ENCODE measurements at regions not wholly inside any gene's neighbourhood (a gene's known extent, or its start where the extent isn't known, plus 50 kb on each side); places are given as distances from the start of the nearest gene placed in this dataset.
"Not testable (repeated sequence)": the region's sequence is repeated elsewhere in the genome, so short reads cannot be mapped to it uniquely, and the experiment has no call there.

DNA sequence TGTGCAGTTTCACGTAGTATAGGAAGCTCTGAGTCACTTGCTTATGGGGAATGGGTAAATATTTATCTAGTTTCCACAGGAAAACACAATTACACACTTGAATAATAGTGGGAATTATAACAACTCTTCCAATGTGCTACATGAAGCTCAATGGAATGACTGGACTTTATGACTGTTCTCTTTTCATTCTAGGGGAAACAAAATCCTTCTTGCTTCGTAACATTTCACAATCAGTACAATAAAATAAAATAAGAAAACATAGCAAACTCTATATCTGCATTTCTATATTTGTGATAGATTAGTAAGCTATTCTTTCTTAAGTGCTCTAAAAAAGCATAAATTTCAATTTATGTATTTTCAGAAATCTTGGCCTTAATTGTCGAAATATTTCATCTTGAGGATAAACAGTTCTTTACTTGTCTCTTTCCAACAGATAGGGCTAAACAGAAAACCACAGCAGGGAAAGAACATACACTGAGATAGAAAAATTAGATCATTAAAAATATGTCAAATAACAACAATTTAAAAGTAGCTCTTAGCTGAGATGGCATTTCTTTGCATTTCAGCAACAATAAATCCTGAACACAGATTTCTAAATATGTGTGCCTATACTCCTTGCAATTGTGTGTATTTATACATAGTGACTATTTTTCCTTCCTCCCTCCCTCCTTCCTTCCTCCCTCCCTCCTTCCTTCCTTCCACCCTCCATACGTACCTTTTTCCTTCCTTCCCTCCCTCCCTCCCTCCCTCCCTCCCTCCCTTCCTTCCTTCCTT, 395.5 kb upstream of the KCNMB2 start:
- peaks cover 6% of the 10 kb centered on the region for H3K9me3 Mint-ChIP-seq
- TF ChIP-seq, protein P1, sequence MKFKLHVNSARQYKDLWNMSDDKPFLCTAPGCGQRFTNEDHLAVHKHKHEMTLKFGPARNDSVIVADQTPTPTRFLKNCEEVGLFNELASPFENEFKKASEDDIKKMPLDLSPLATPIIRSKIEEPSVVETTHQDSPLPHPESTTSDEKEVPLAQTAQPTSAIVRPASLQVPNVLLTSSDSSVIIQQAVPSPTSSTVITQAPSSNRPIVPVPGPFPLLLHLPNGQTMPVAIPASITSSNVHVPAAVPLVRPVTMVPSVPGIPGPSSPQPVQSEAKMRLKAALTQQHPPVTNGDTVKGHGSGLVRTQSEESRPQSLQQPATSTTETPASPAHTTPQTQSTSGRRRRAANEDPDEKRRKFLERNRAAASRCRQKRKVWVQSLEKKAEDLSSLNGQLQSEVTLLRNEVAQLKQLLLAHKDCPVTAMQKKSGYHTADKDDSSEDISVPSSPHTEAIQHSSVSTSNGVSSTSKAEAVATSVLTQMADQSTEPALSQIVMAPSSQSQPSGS (CRISPR knock-in tag; IDR thresholded peaks at IDR 0.05; ENCODE audit: borderline replicate concordance, low read depth), result no peak
- TF ChIP-seq, protein P2, sequence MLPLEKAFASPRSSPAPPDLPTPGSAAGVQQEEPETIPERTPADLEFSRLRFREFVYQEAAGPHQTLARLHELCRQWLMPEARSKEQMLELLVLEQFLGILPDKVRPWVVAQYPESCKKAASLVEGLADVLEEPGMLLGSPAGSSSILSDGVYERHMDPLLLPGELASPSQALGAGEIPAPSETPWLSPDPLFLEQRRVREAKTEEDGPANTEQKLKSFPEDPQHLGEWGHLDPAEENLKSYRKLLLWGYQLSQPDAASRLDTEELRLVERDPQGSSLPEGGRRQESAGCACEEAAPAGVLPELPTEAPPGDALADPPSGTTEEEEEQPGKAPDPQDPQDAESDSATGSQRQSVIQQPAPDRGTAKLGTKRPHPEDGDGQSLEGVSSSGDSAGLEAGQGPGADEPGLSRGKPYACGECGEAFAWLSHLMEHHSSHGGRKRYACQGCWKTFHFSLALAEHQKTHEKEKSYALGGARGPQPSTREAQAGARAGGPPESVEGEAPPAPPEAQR (CRISPR knock-in tag; IDR thresholded peaks at IDR 0.05), result no peak
- no peak for TF ChIP-seq CBFB (CRISPR knock-in tag; IDR thresholded peaks at IDR 0.05; ENCODE audit: low read depth)
- TF ChIP-seq, protein P3, sequence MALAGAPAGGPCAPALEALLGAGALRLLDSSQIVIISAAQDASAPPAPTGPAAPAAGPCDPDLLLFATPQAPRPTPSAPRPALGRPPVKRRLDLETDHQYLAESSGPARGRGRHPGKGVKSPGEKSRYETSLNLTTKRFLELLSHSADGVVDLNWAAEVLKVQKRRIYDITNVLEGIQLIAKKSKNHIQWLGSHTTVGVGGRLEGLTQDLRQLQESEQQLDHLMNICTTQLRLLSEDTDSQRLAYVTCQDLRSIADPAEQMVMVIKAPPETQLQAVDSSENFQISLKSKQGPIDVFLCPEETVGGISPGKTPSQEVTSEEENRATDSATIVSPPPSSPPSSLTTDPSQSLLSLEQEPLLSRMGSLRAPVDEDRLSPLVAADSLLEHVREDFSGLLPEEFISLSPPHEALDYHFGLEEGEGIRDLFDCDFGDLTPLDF (CRISPR knock-in tag; IDR thresholded peaks at IDR 0.05), result no peak
- no peaks in the 10 kb centered on the region for H3K36me3 Mint-ChIP-seq
- DNase-seq (ENCODE audit: low spot score), result no peak
- H3K4me3 Mint-ChIP-seq, result no peak overlapping the region
- H3K4me1 Mint-ChIP-seq, result no peaks in the 10 kb centered on the region
- no peak overlapping the region for H3K27ac Mint-ChIP-seq
- ChIA-PET POLR2A (no interaction called here), CTCF (no interaction called here)
- H3K27me3 Mint-ChIP-seq (ENCODE audit: low read depth), result no peaks in the 10 kb centered on the region
- no peak for ATAC-seq

DNA sequence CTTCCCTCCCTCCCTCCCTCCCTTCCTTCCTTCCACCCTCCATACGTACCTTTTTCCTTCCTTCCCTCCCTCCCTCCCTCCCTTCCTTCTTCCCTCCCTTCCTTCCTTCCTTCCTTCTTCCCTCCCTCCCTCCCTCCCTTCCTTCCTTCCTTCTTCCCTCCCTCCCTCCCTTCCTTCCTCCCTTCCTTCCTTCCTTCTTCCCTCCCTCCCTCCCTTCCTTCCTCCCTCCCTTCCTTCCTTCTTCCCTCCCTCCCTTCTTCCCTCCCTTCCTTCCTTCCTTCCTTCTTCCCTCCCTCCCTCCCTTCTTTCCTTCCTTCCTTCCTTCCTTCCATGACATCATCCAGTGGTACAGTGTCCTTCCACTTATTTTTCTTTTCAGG, 394.9 kb upstream of the KCNMB2 start:
- H3K27ac Mint-ChIP-seq; POLR2A ChIA-PET; H3K4me1 Mint-ChIP-seq; H3K27me3 Mint-ChIP-seq (ENCODE audit: low read depth); H3K9me3 Mint-ChIP-seq; H3K4me3 Mint-ChIP-seq; CTCF ChIA-PET; H3K36me3 Mint-ChIP-seq; ATAC-seq; DNase-seq (ENCODE audit: low spot score): not testable (repeated sequence)

DNA sequence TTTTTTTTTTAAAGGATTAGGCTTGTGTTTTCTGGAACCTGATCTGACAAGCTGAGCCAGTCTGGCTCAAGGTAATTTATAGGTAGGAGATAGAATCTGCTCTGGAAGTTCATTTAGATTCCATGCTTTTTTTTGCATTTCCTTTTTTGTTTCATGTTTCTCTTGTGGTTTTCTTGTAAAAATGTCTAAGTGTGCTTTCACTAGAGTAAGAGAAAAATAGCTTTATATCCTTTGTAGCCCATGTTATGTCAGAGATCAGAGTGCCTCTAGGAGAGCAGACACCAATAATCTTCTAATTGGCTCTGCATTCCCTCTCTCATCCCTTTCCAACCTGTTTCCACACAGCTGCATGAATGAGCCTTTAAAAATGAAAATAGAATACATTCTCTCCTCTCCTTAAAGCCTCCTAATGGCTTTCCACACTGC, 389.8 kb upstream of the KCNMB2 start:
- Mint-ChIP-seq H3K36me3 (no peaks in the 10 kb centered on the region), H3K9me3 (peaks cover 9% of the 10 kb centered on the region), H3K4me3 (no peak overlapping the region), H3K4me1 (peaks cover 10% of the 10 kb centered on the region), H3K27me3 (ENCODE audit: low read depth) (no peaks in the 10 kb centered on the region), H3K27ac (no peak overlapping the region)
- TF ChIP-seq JAZF1 (CRISPR knock-in tag; IDR thresholded peaks at IDR 0.05) (no peak), FOXK1 (CRISPR knock-in tag; IDR thresholded peaks at IDR 0.05) (no peak)
- CTCF ChIA-PET, result no interaction called here
- ATAC-seq, result no peak
- DNase-seq (ENCODE audit: low spot score), result no peak
- POLR2A ChIA-PET, result no interaction called here

DNA sequence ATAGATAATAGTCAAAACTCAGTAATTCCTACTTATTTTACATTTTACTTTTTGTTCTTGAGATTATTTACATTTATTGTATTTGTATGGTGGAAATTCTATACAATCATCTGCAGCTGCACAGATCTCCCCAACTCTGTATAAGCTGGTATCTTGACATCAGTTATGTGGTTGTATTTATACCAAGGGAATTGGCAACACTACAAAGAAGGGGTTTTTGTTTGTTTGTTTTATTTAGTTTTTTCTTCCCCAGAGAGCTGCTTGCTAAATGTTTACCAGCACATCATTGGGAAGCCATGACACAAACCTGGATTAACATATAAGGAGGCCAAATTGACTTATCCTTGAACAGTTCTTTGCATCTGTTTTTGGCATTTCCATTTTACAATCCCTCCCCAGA, 389.2 kb upstream of the KCNMB2 start:
- Mint-ChIP-seq H3K4me3 (no peak overlapping the region), H3K4me1 (peaks cover 12% of the 10 kb centered on the region), H3K36me3 (no peaks in the 10 kb centered on the region), H3K9me3 (peaks cover 4% of the 10 kb centered on the region), H3K27ac (no peak overlapping the region), H3K27me3 (ENCODE audit: low read depth) (no peaks in the 10 kb centered on the region)
- ChIA-PET POLR2A (no interaction called here), CTCF (no interaction called here)
- DNase-seq (ENCODE audit: low spot score) (no peak), ATAC-seq (no peak)
- TF ChIP-seq ZNF671 (CRISPR knock-in tag; IDR thresholded peaks at IDR 0.05) (no peak), TEAD1 (CRISPR knock-in tag; IDR thresholded peaks at IDR 0.05) (no peak), ZNF423 (CRISPR knock-in tag; IDR thresholded peaks at IDR 0.05) (no peak)

DNA sequence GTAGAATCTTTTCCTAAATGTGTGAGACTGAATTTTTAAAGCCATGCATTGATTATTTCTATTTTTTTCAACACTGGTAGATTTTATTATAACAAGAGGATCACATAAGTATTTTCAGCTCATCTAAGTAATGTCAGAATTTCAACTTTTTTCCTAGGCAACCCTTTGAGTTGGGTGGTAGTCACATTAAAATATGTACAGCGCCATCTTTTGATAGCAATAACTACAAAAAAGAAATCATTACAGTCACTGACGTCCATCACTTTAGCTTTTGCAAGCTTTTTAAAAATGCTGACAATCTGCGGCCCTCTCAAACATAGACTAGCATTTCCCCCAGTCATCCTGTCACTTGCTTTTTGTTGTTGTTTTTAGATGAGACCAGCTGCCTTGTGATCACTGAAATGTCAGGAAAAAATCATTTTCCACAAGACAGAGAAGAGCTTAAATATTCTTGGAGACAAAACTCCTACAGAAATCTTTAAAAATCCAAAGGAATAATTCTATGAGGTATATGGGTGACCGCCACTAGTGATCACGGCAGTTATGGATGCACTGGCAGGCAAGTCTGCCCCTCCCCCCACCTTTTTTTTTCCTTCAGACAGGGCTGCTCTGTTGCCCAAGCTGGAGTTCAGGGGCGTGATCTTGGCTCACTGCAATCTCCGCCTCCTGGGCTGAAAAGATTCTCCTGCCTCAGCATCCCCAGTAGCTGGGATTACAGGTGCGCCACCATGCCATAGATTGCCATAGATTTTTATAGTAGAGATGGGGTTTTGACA, 384.0 kb upstream of the KCNMB2 start:
- Mint-ChIP-seq H3K27ac (no peak overlapping the region), H3K4me1 (peaks cover 17% of the 10 kb centered on the region), H3K9me3 (0 out of 2 replicates have a peak, but pooled peaks cover 3% of the 10 kb centered on the region), H3K27me3 (ENCODE audit: low read depth) (no peaks in the 10 kb centered on the region), H3K36me3 (no peaks in the 10 kb centered on the region), H3K4me3 (no peak overlapping the region)
- CTCF ChIA-PET, result no interaction called here
- POLR2A ChIA-PET, result no interaction called here
- ATAC-seq (peak; percentile 47; the same call in 1 of the 2 replicates), DNase-seq (ENCODE audit: low spot score) (peak; percentile 10)
- TF ChIP-seq, protein P4, sequence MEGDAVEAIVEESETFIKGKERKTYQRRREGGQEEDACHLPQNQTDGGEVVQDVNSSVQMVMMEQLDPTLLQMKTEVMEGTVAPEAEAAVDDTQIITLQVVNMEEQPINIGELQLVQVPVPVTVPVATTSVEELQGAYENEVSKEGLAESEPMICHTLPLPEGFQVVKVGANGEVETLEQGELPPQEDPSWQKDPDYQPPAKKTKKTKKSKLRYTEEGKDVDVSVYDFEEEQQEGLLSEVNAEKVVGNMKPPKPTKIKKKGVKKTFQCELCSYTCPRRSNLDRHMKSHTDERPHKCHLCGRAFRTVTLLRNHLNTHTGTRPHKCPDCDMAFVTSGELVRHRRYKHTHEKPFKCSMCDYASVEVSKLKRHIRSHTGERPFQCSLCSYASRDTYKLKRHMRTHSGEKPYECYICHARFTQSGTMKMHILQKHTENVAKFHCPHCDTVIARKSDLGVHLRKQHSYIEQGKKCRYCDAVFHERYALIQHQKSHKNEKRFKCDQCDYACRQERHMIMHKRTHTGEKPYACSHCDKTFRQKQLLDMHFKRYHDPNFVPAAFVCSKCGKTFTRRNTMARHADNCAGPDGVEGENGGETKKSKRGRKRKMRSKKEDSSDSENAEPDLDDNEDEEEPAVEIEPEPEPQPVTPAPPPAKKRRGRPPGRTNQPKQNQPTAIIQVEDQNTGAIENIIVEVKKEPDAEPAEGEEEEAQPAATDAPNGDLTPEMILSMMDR (IDR thresholded peaks at IDR 0.05), result no peak
- TF ChIP-seq RORB (CRISPR knock-in tag; IDR thresholded peaks at IDR 0.05), result no peak
- TF ChIP-seq ZNF396 (CRISPR knock-in tag; IDR thresholded peaks at IDR 0.05; ENCODE audit: borderline replicate concordance), result no peak
- no peak for TF ChIP-seq ZNF423 (CRISPR knock-in tag; IDR thresholded peaks at IDR 0.05)
- TF ChIP-seq CREB1 (CRISPR knock-in tag; IDR thresholded peaks at IDR 0.05), result no peak
- TF ChIP-seq, protein P5, sequence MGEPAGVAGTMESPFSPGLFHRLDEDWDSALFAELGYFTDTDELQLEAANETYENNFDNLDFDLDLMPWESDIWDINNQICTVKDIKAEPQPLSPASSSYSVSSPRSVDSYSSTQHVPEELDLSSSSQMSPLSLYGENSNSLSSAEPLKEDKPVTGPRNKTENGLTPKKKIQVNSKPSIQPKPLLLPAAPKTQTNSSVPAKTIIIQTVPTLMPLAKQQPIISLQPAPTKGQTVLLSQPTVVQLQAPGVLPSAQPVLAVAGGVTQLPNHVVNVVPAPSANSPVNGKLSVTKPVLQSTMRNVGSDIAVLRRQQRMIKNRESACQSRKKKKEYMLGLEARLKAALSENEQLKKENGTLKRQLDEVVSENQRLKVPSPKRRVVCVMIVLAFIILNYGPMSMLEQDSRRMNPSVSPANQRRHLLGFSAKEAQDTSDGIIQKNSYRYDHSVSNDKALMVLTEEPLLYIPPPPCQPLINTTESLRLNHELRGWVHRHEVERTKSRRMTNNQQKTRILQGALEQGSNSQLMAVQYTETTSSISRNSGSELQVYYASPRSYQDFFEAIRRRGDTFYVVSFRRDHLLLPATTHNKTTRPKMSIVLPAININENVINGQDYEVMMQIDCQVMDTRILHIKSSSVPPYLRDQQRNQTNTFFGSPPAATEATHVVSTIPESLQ (CRISPR knock-in tag; IDR thresholded peaks at IDR 0.05), result no peak
- TF ChIP-seq, protein P3 (CRISPR knock-in tag; IDR thresholded peaks at IDR 0.05), result no peak
- no peak for TF ChIP-seq ZNF317 (CRISPR knock-in tag; IDR thresholded peaks at IDR 0.05; ENCODE audit: borderline replicate concordance, low read depth)
